IMR-90 (cell line): ENCODE measurements at regions not wholly inside any gene's neighbourhood (a gene's known extent, or its start where the extent isn't known, plus 50 kb on each side); places are given as distances from the start of the nearest gene placed in this dataset.

Experiments
- ATAC-seq: fragments of 200-7000 bp; cut with Tn5 transposase; 2 replicates; pipeline ENCODE4 v1.9.1; 2020; ENCODE audit warnings: low read depth, mild to moderate bottlenecking, moderate library complexity
- BruUV-seq: library from RNA; stranded (reverse); fragments of 400-500 nt; replicated peaks from 2 replicates; lab custom pipeline; 2021; lab: Mats Ljungman, UMichigan
- CTCF ChIA-PET: fragments of 300-600 bp; formaldehyde crosslinking; extraction: SDS; loops from one replicate; lab custom pipeline; 2021; ENCODE audit warnings: antibody characterized with exemption; lab: Yijun Ruan, JAX
- POLR2A ChIA-PET: fragments of 300-600 bp; sonication (Branson Sonifier 250); formaldehyde crosslinking; loops from one replicate; lab custom pipeline; 2022; ENCODE audit warnings: antibody characterized with exemption; ENCODE audit not compliant: unreplicated experiment; lab: Charles Lee
- DNase-seq: peaks from one replicate; pipeline ENCODE4 v3.0.0; 2013
- H2AFZ ChIP-seq: replicated peaks from 2 replicates; pipeline ENCODE3; 2013; ENCODE audit warnings: low read length, mild to moderate bottlenecking; ENCODE audit not compliant: poor library complexity
- H2AK5ac ChIP-seq: 2 replicates; pipeline ENCODE4 v1.6.1; 2013; ENCODE audit warnings: low read depth, low read length, inconsistent platforms
- H2AK9ac ChIP-seq: replicated peaks from 2 replicates; pipeline ENCODE3; 2013; ENCODE audit warnings: mild to moderate bottlenecking, low read depth, low read length, moderate library complexity; ENCODE audit not compliant: poor library complexity
- H2BK120ac ChIP-seq: 2 replicates; pipeline ENCODE4 v1.6.1; 2013; ENCODE audit warnings: low read depth, low read length, inconsistent platforms
- H2BK15ac ChIP-seq: 3 replicates; pipeline ENCODE4 v1.6.1; 2013; ENCODE audit warnings: low read depth, low read length, inconsistent platforms
- H2BK20ac ChIP-seq: 2 replicates; pipeline ENCODE4 v1.6.1; 2013; ENCODE audit warnings: low read depth, mild to moderate bottlenecking, inconsistent platforms, low read length, moderate library complexity
- H2BK5ac ChIP-seq: 2 replicates; pipeline ENCODE4 v1.6.1; 2013; ENCODE audit warnings: mild to moderate bottlenecking, low read depth, low read length, inconsistent platforms; ENCODE audit not compliant: poor library complexity, severe bottlenecking
- H3K14ac ChIP-seq: replicated peaks from 2 replicates; pipeline ENCODE4 v1.6.1; 2013; ENCODE audit warnings: low read depth, low read length, inconsistent platforms
- H3K18ac ChIP-seq: 2 replicates; pipeline ENCODE4 v1.6.1; 2013; ENCODE audit warnings: low read depth, low read length, control low read depth
- H3K23ac ChIP-seq: 2 replicates; pipeline ENCODE4 v1.6.1; 2013; ENCODE audit warnings: low read depth, low read length, inconsistent platforms
- H3K27ac ChIP-seq: 2 replicates; pipeline ENCODE4 v1.5.1; 2013; ENCODE audit warnings: mild to moderate bottlenecking, control low read depth, low read length; ENCODE audit not compliant: insufficient read depth
- H3K27me3 ChIP-seq: 2 replicates; pipeline ENCODE4 v1.6.1; 2013; ENCODE audit warnings: low read length; ENCODE audit not compliant: control insufficient read depth, insufficient read depth
- H3K36me3 ChIP-seq: 2 replicates; pipeline ENCODE4 v1.6.1; 2013; ENCODE audit warnings: low read length, mixed read lengths; ENCODE audit not compliant: control insufficient read depth, insufficient read depth
- H3K4ac ChIP-seq: 2 replicates; pipeline ENCODE4 v1.6.1; 2013; ENCODE audit warnings: low read depth, low read length, inconsistent platforms
- H3K4me1 ChIP-seq: 2 replicates; pipeline ENCODE4 v1.6.1; 2013; ENCODE audit warnings: low read length, mixed read lengths; ENCODE audit not compliant: control insufficient read depth, insufficient read depth
- H3K4me2 ChIP-seq: 2 replicates; pipeline ENCODE4 v1.6.1; 2013; ENCODE audit warnings: low read depth, mild to moderate bottlenecking, control low read depth, low read length, moderate library complexity
- H3K4me3 ChIP-seq: 2 replicates; pipeline ENCODE4 v1.5.1; 2013; ENCODE audit warnings: low read depth, mild to moderate bottlenecking, control low read depth, low read length, moderate library complexity; ENCODE audit not compliant: insufficient read depth
- H3K56ac ChIP-seq: 2 replicates; pipeline ENCODE4 v1.6.1; 2013; ENCODE audit warnings: low read length, inconsistent platforms; ENCODE audit not compliant: insufficient read depth; ENCODE audit errors: extremely low read depth
- H3K79me1 ChIP-seq, 2 experiments: 2 replicates each; pipeline ENCODE4 v1.6.1; 2013; ENCODE audit warnings: low read length in 2 of 2, inconsistent platforms in 1 of 2, low read depth in 1 of 2
- H3K9ac ChIP-seq: 2 replicates; pipeline ENCODE4 v1.6.1; 2013; ENCODE audit warnings: low read depth, low read length, control low read depth
- H3K9me1 ChIP-seq: 2 replicates; pipeline ENCODE4 v1.6.1; 2013; ENCODE audit warnings: low read length, inconsistent platforms; ENCODE audit not compliant: insufficient read depth
- H3K9me3 ChIP-seq: 2 replicates; pipeline ENCODE4 v1.6.1; 2013; ENCODE audit warnings: low read length; ENCODE audit not compliant: control insufficient read depth, insufficient read depth
- H4K20me1 ChIP-seq: 2 replicates; pipeline ENCODE4 v1.6.1; 2013; ENCODE audit warnings: low read length, inconsistent platforms; ENCODE audit not compliant: insufficient read depth
- H4K5ac ChIP-seq: 2 replicates; pipeline ENCODE4 v1.6.1; 2013; ENCODE audit warnings: mild to moderate bottlenecking, low read depth, low read length, control low read depth
- H4K8ac ChIP-seq, 2 experiments: 2 replicates each; pipeline ENCODE4 v1.6.1; 2013; ENCODE audit warnings: low read depth in 2 of 2, low read length in 2 of 2, control low read depth in 1 of 2, inconsistent platforms in 1 of 2
- H4K91ac ChIP-seq: 2 replicates; pipeline ENCODE4 v1.6.1; 2013; ENCODE audit warnings: low read depth, low read length, inconsistent platforms; ENCODE audit not compliant: insufficient read depth
- CEBPB ChIP-seq: IDR thresholded peaks from 2 replicates; pipeline ENCODE4 v1.6.1; 2012; ENCODE audit warnings: low read depth, low read length, improper control_type of control experiment
- CHD1 ChIP-seq: IDR thresholded peaks from 2 replicates; pipeline ENCODE4 v1.6.1; 2012; ENCODE audit warnings: low read depth, low read length, improper control_type of control experiment
- MAZ ChIP-seq: IDR thresholded peaks from 2 replicates; pipeline ENCODE4 v1.6.1; 2012; ENCODE audit warnings: low read depth, mild to moderate bottlenecking, low read length, improper control_type of control experiment, moderate library complexity, borderline replicate concordance
- MXI1 ChIP-seq: IDR thresholded peaks from 2 replicates; pipeline ENCODE4 v1.6.1; 2012; ENCODE audit warnings: low read depth, mild to moderate bottlenecking, low read length, moderate library complexity, borderline replicate concordance
- RCOR1 ChIP-seq: IDR thresholded peaks from 2 replicates; pipeline ENCODE4 v1.6.1; 2012; ENCODE audit warnings: mild to moderate bottlenecking, low read length, improper control_type of control experiment; ENCODE audit not compliant: insufficient replicate concordance
- SMC3 ChIP-seq: fragments of 150-350 bp; IDR thresholded peaks from 2 replicates; pipeline ENCODE4 v1.6.1; 2016; ENCODE audit warnings: low read depth, mild to moderate bottlenecking, antibody characterized with exemption, low read length, moderate library complexity
- WGBS, 2 experiments: methylation state at CpG; one replicate each; pipeline versions ENCODE4 v1.1.5 to v1.1.7; 2013; ENCODE audit warnings: missing lambda C conversion rate in 2 of 2; ENCODE audit not compliant: insufficient read length in 1 of 2; ENCODE audit errors: extremely low coverage in 2 of 2; 5-methylcytosine and 5-hydroxymethylcytosine counted together
- dilution Hi-C: fragments of 300-500 bp; cut with HindIII; formaldehyde crosslinking; loops from one replicate; pipeline ENCODE4 v1.14.3; 2018; ENCODE audit warnings: low sequenced_read_pairs; ENCODE audit not compliant: unreplicated experiment
- in situ Hi-C: fragments of 300-500 bp; cut with MboI; formaldehyde crosslinking; loops from 3 replicates; pipeline ENCODE4 v1.14.3; 2019; ENCODE audit warnings: low sequenced_read_pairs, inconsistent platforms, mixed read lengths
- intact Hi-C: fragments of 100-400 bp; cut with micrococcal nuclease; formaldehyde crosslinking; loops from 2 replicates; pipeline ENCODE4 v1.10.0; 2022

- Histone ChIP-seq H3K56ac (no peak overlapping the region), H3K9me3 (peaks cover 15% of the 10 kb centered on the region; the same call in 1 of the 2 replicates), H3K4me2 (no peak overlapping the region), H3K27me3 (no peaks in the 10 kb centered on the region), H2BK15ac (no peak overlapping the region), H3K79me1 (no peaks in the 10 kb centered on the region), H4K8ac (no peak overlapping the region), H3K4me1 (no peaks in the 10 kb centered on the region), H3K18ac (no peak overlapping the region), H2BK120ac (no peak overlapping the region), H3K14ac (no peak overlapping the region), H2BK20ac (no peak overlapping the region), H3K4ac (no peak overlapping the region), H2AFZ (no peak overlapping the region), H2AK9ac (no peak overlapping the region), H4K20me1 (no peaks in the 10 kb centered on the region), H3K23ac (no peak overlapping the region), H3K36me3 (no peaks in the 10 kb centered on the region), H3K4me3 (no peak overlapping the region), H3K27ac (no peak overlapping the region), H3K9me1 (no peaks in the 10 kb centered on the region), H4K91ac (no peak overlapping the region), H2AK5ac (no peak overlapping the region), H2BK5ac (no peak overlapping the region), H4K5ac (no peak overlapping the region), H3K9ac (no peak overlapping the region)
- ChIA-PET POLR2A (no interaction called here), CTCF (no interaction called here)
- TF ChIP-seq CHD1 (no peak), RCOR1 (no peak), MXI1 (no peak), SMC3 (no peak), MAZ (no peak), CEBPB (no peak)
- dilution Hi-C loops (no loop called here), intact Hi-C loops (no loop called here), in situ Hi-C loops (no loop called here)
- DNase-seq (no peak), ATAC-seq (no peak)
- BruUV-seq: no TSS peak
- WGBS, 2 experiments: no CpG with 5 or more reads among the region's 8 CpGs
Observed at GRCh38 chr18:77647472-77647871, 397.8 kb downstream of the GALR1 start.
